NCI-H1436 treated with DMSO at 0.1 percent for 48 hours (cell line): ENCODE measurements at regions not wholly inside any gene's neighbourhood (a gene's known extent, or its start where the extent isn't known, plus 50 kb on each side); places are given as distances from the start of the nearest gene placed in this dataset.
"Not testable (repeated sequence)": the region's sequence is repeated elsewhere in the genome, so short reads cannot be mapped to it uniquely, and the experiment has no call there.

Experiments
- DNase-seq: peaks from one replicate; lab custom pipeline; 2025; lab: John Stamatoyannopoulos, UW

- DNase-seq, result no peak
Observed at GRCh38 chr15:91356083-91356482, 256.0 kb downstream of the SV2B start.

- DNase-seq, result no peak
Observed at GRCh38 chr15:91357011-91357410, 257.0 kb downstream of the SV2B start.

GRCh38 chr15:91357486-91357885 is 257.4 kb downstream of the SV2B start:
- DNase-seq, result no peak

GRCh38 chr15:91358405-91358804 is 258.3 kb downstream of the SV2B start:
- DNase-seq, result no peak

GRCh38 chr15:91361696-91362095 is 261.6 kb downstream of the SV2B start:
- not testable (repeated sequence) for DNase-seq

GRCh38 chr15:91366111-91366510 is 266.1 kb downstream of the SV2B start:
- DNase-seq, result no peak

GRCh38 chr15:91368611-91369010 is 268.6 kb downstream of the SV2B start:
- no peak for DNase-seq

- DNase-seq, result no peak
Observed at GRCh38 chr15:91369823-91370222, 269.8 kb downstream of the SV2B start.

- DNase-seq, result not testable (repeated sequence)
Observed at GRCh38 chr15:91371345-91371744, 271.3 kb downstream of the SV2B start.

GRCh38 chr15:91374336-91374735 is 274.3 kb downstream of the SV2B start:
- DNase-seq, result no peak

- no peak for DNase-seq
Observed at GRCh38 chr15:91376038-91376437, 276.0 kb downstream of the SV2B start.

GRCh38 chr15:91380114-91380513 is 280.1 kb downstream of the SV2B start:
- DNase-seq, result no peak

- DNase-seq, result no peak
Observed at GRCh38 chr15:91383532-91383931, 283.5 kb downstream of the SV2B start.

- DNase-seq, result no peak
Observed at GRCh38 chr15:91384189-91384730, 284.2 kb downstream of the SV2B start.

GRCh38 chr15:91385311-91385710 is 285.3 kb downstream of the SV2B start:
- no peak for DNase-seq

- DNase-seq, result no peak
Observed at GRCh38 chr15:91393186-91393585, 293.1 kb downstream of the SV2B start.

- no peak for DNase-seq
Observed at GRCh38 chr15:91400481-91400880, 300.4 kb downstream of the SV2B start.

- no peak for DNase-seq
Observed at GRCh38 chr15:91407269-91407889, 307.3 kb downstream of the SV2B start.

GRCh38 chr15:91408476-91409076 is 308.5 kb downstream of the SV2B start:
- DNase-seq, result no peak

GRCh38 chr15:91409387-91409786 is 309.3 kb downstream of the SV2B start:
- no peak for DNase-seq

- DNase-seq, result no peak
Observed at GRCh38 chr15:91411586-91411985, 311.5 kb downstream of the SV2B start.

GRCh38 chr15:91412138-91412928 is 312.3 kb downstream of the SV2B start:
- no peak for DNase-seq

- DNase-seq, result no peak
Observed at GRCh38 chr15:91413142-91413541, 313.1 kb downstream of the SV2B start.
